Osteoblast (primary cell): ENCODE measurements at regions not wholly inside any gene's neighbourhood (a gene's known extent, or its start where the extent isn't known, plus 50 kb on each side); places are given as distances from the start of the nearest gene placed in this dataset.

Experiments
- DNase-seq: peaks from one replicate; pipeline ENCODE4 v3.0.0; 2011; ENCODE audit warnings: low spot score, mixed read lengths; ENCODE audit not compliant: insufficient read length; ENCODE audit errors: missing footprints
- H2AFZ ChIP-seq: 2 replicates; pipeline ENCODE4 v1.6.0; 2011; ENCODE audit warnings: mild to moderate bottlenecking, low read length
- H3K27ac ChIP-seq: 2 replicates; pipeline ENCODE4 v1.5.1; 2011; ENCODE audit warnings: mild to moderate bottlenecking, low read depth, low read length, moderate library complexity
- H3K27me3 ChIP-seq: 2 replicates; pipeline ENCODE4 v1.6.0; 2012; ENCODE audit warnings: mild to moderate bottlenecking, control low read depth, inconsistent platforms, low read length, moderate library complexity; ENCODE audit not compliant: insufficient read depth
- H3K36me3 ChIP-seq: 2 replicates; pipeline ENCODE4 v1.5.1; 2011; ENCODE audit warnings: mild to moderate bottlenecking, low read length, control low read depth, moderate library complexity; ENCODE audit not compliant: insufficient read depth
- H3K4me1 ChIP-seq: 2 replicates; pipeline ENCODE4 v1.5.1; 2011; ENCODE audit warnings: mild to moderate bottlenecking, low read length, control low read depth, moderate library complexity; ENCODE audit not compliant: insufficient read depth
- H3K4me2 ChIP-seq: 2 replicates; pipeline ENCODE4 v1.6.0; 2011; ENCODE audit warnings: mild to moderate bottlenecking, low read length; ENCODE audit not compliant: insufficient read depth
- H3K4me3 ChIP-seq: fragments of 200-600 bp; sonication (generic); 3 replicates; pipeline ENCODE4 v1.5.1; 2012; ENCODE audit warnings: mild to moderate bottlenecking, low read length, inconsistent platforms; ENCODE audit not compliant: insufficient read depth
- H3K79me2 ChIP-seq: 2 replicates; pipeline ENCODE4 v1.6.0; 2012; ENCODE audit warnings: mild to moderate bottlenecking, low read length, control low read depth, inconsistent platforms; ENCODE audit not compliant: insufficient read depth
- H3K9me3 ChIP-seq: 2 replicates; pipeline ENCODE4 v1.5.1; 2011; ENCODE audit warnings: low read depth, low read length, control low read depth
- H4K20me1 ChIP-seq: 2 replicates; pipeline ENCODE4 v1.6.0; 2012; ENCODE audit warnings: mild to moderate bottlenecking, low read length, control low read depth; ENCODE audit not compliant: insufficient read depth
- TF ChIP-seq, protein P1 (sequence below): IDR thresholded peaks from 2 replicates; pipeline ENCODE4 v1.5.1; 2011; ENCODE audit warnings: mild to moderate bottlenecking, low read depth, low read length, moderate library complexity; ENCODE audit errors: extremely low read depth

GRCh38 chr13:57825066-57825465 is 193.5 kb downstream of the PCDH17 start:
- Histone ChIP-seq H3K36me3 (no peaks in the 10 kb centered on the region), H3K9me3 (no peaks in the 10 kb centered on the region), H2AFZ (no peak overlapping the region), H3K27ac (no peak overlapping the region), H3K4me3 (no peak overlapping the region), H3K4me2 (no peak overlapping the region), H4K20me1 (no peaks in the 10 kb centered on the region), H3K4me1 (no peaks in the 10 kb centered on the region), H3K79me2 (no peaks in the 10 kb centered on the region), H3K27me3 (no peaks in the 10 kb centered on the region)
- TF ChIP-seq, protein P1, sequence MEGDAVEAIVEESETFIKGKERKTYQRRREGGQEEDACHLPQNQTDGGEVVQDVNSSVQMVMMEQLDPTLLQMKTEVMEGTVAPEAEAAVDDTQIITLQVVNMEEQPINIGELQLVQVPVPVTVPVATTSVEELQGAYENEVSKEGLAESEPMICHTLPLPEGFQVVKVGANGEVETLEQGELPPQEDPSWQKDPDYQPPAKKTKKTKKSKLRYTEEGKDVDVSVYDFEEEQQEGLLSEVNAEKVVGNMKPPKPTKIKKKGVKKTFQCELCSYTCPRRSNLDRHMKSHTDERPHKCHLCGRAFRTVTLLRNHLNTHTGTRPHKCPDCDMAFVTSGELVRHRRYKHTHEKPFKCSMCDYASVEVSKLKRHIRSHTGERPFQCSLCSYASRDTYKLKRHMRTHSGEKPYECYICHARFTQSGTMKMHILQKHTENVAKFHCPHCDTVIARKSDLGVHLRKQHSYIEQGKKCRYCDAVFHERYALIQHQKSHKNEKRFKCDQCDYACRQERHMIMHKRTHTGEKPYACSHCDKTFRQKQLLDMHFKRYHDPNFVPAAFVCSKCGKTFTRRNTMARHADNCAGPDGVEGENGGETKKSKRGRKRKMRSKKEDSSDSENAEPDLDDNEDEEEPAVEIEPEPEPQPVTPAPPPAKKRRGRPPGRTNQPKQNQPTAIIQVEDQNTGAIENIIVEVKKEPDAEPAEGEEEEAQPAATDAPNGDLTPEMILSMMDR = no peak
- DNase-seq = no peak

DNA sequence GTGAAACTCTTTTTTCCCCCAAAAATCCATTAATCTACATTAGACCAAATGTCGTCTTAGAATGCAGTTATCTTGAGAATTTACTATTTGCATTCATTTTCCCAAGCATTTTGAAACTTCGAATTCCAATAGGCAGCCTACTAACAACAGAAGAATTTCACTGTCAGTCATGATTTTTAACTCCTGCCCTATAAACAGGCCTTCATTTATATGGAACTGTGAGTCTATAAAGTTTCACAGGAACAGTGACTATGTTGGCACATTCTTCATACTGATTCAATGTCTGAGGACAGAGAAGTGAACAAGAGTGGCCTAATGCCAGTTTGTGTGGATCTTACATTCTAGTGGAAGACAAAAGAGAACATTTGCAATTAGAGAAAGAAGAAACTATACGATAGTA is 198.0 kb downstream of the PCDH17 start:
- Histone ChIP-seq H3K9me3 (peaks cover 2% of the 10 kb centered on the region), H3K4me1 (no peaks in the 10 kb centered on the region), H3K36me3 (no peaks in the 10 kb centered on the region), H2AFZ (no peak overlapping the region), H3K27ac (no peak overlapping the region), H3K79me2 (no peaks in the 10 kb centered on the region), H3K4me2 (no peak overlapping the region), H4K20me1 (no peaks in the 10 kb centered on the region), H3K4me3 (no peak overlapping the region), H3K27me3 (no peaks in the 10 kb centered on the region)
- DNase-seq = no peak
- TF ChIP-seq, protein P1 = no peak

GRCh38 chr13:57832187-57832586 is 200.6 kb downstream of the PCDH17 start:
- H3K4me2 ChIP-seq = no peak overlapping the region
- peaks cover 2% of the 10 kb centered on the region for H3K9me3 ChIP-seq
- DNase-seq = no peak
- no peak overlapping the region for H2AFZ ChIP-seq
- H3K36me3 ChIP-seq = no peaks in the 10 kb centered on the region
- no peaks in the 10 kb centered on the region for H3K27me3 ChIP-seq
- no peaks in the 10 kb centered on the region for H3K79me2 ChIP-seq
- H3K4me1 ChIP-seq = no peaks in the 10 kb centered on the region
- H3K27ac ChIP-seq = no peak overlapping the region
- TF ChIP-seq, protein P1 = no peak
- H4K20me1 ChIP-seq = no peaks in the 10 kb centered on the region
- no peak overlapping the region for H3K4me3 ChIP-seq

DNA sequence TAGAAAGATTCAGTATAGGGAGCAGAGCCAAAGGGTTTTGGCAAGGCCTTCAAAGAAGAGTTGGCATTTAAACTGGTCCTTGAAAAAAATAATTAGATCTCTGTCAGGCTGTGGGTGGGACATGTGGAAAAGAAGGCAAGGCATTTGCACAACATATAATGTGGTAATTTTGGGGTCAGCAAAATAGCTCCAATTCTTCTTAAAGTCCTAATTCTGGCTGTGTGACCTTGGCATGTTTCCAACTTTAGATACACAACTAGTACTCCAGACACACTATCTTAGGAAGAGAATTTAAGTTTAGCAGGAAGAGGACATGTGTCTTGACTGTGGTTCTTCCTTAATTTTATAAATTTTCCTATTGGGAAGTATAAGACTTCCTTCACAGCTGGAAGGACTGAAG is 206.3 kb downstream of the PCDH17 start:
- TF ChIP-seq, protein P1 = no peak
- no peaks in the 10 kb centered on the region for H3K9me3 ChIP-seq

More for the DNA sequence above, 206.3 kb downstream of the PCDH17 start:
- no peak overlapping the region for H3K27ac ChIP-seq
- DNase-seq = no peak
- no peak overlapping the region for H3K4me3 ChIP-seq
- H3K79me2 ChIP-seq = no peaks in the 10 kb centered on the region
- no peaks in the 10 kb centered on the region for H4K20me1 ChIP-seq
- no peak overlapping the region for H3K4me2 ChIP-seq
- no peaks in the 10 kb centered on the region for H3K27me3 ChIP-seq
- H3K4me1 ChIP-seq = no peaks in the 10 kb centered on the region
- no peaks in the 10 kb centered on the region for H3K36me3 ChIP-seq
- H2AFZ ChIP-seq = no peak overlapping the region
